ENCODE measurements at regions not wholly inside any gene's neighbourhood (a gene's known extent, or its start where the extent isn't known, plus 50 kb on each side); places are given as distances from the start of the nearest gene placed in this dataset.

DNA sequence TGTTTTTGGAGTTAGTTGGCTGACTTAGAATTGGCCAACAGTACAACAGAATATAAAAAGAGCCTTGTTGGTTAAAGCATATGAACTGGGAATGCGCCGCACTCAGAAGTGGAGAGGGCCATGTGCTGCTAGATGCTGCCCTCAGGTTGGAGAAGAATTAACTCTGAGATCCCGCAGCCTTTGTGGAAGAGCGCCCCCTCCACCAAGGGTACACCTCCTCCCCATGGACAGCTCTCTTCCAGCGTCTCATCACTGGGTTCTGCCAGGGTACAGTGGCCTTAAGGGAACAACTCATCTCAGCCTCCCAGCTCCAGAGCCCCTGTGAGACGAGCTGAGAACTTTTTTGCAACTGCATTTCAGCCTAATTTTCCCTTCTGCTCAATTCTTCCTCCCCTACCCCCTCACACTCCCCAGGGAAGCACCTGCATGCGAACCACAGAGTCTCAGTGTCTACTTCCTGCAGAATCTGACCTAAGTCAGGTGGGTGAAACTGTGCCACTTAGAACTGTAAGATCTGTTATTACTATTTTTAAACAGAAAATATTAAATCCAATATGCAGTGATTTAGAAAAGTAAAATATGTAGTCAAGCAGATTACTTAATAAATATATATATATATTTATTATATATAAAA, 380.6 kb downstream of the RAB28 start:
- TF ChIP-seq, protein P1, sequence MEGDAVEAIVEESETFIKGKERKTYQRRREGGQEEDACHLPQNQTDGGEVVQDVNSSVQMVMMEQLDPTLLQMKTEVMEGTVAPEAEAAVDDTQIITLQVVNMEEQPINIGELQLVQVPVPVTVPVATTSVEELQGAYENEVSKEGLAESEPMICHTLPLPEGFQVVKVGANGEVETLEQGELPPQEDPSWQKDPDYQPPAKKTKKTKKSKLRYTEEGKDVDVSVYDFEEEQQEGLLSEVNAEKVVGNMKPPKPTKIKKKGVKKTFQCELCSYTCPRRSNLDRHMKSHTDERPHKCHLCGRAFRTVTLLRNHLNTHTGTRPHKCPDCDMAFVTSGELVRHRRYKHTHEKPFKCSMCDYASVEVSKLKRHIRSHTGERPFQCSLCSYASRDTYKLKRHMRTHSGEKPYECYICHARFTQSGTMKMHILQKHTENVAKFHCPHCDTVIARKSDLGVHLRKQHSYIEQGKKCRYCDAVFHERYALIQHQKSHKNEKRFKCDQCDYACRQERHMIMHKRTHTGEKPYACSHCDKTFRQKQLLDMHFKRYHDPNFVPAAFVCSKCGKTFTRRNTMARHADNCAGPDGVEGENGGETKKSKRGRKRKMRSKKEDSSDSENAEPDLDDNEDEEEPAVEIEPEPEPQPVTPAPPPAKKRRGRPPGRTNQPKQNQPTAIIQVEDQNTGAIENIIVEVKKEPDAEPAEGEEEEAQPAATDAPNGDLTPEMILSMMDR (conservative IDR thresholded peaks at IDR 0.05; ENCODE audit: low read depth in 2 of 2) = peak; percentile 26 to 58; a peak in 3 of 4 replicates
- TF ChIP-seq EZH2 (IDR thresholded peaks at IDR 0.05; ENCODE audit: low read depth, unreplicated experiment) = no peak
